HG03159 (cell line): ENCODE measurements at regions not wholly inside any gene's neighbourhood (a gene's known extent, or its start where the extent isn't known, plus 50 kb on each side); places are given as distances from the start of the nearest gene placed in this dataset.

Experiments
- ATAC-seq: cut with Tn5 transposase; IDR thresholded peaks from one replicate; pipeline ENCODE4 v1.9.1; 2021; ENCODE audit warnings: mild to moderate bottlenecking, moderate library complexity; ENCODE audit not compliant: unreplicated experiment

GRCh38 chr5:58259685-58260152 is 200.2 kb downstream of the PLK2 start:
- ATAC-seq: no peak

- no peak for ATAC-seq
These were observed 200.8 kb downstream of the PLK2 start for GRCh38 chr5:58258984-58259684.

- ATAC-seq: no peak
These were observed 203.9 kb downstream of the PLK2 start for GRCh38 chr5:58255970-58256369.

- ATAC-seq: no peak
These were observed 204.5 kb downstream of the PLK2 start for GRCh38 chr5:58255386-58255785.

- no peak for ATAC-seq
These were observed 211.7 kb downstream of the PLK2 start for GRCh38 chr5:58248221-58248620.

GRCh38 chr5:58246461-58246944 is 213.4 kb downstream of the PLK2 start:
- ATAC-seq: no peak

- no peak for ATAC-seq
These were observed 214.4 kb downstream of the PLK2 start for GRCh38 chr5:58245476-58245840.

- ATAC-seq: no peak
These were observed 214.9 kb downstream of the PLK2 start for GRCh38 chr5:58244819-58245475.

GRCh38 chr5:58241389-58241788 is 218.5 kb downstream of the PLK2 start:
- ATAC-seq: no peak

GRCh38 chr5:58240322-58240721 is 219.6 kb downstream of the PLK2 start:
- no peak for ATAC-seq

- ATAC-seq: no peak
These were observed 220.2 kb downstream of the PLK2 start for GRCh38 chr5:58239731-58240130.

- ATAC-seq: peak; percentile 69
These were observed 220.8 kb downstream of the PLK2 start for GRCh38 chr5:58239045-58239444.

GRCh38 chr5:58236498-58236897 is 223.4 kb downstream of the PLK2 start:
- no peak for ATAC-seq

- ATAC-seq: no peak
These were observed 224.6 kb downstream of the PLK2 start for GRCh38 chr5:58235299-58235698.

GRCh38 chr5:58232130-58232529 is 227.8 kb downstream of the PLK2 start:
- ATAC-seq: no peak

GRCh38 chr5:58231041-58231440 is 228.8 kb downstream of the PLK2 start:
- no peak for ATAC-seq

GRCh38 chr5:58228896-58229295 is 231.0 kb downstream of the PLK2 start:
- no peak for ATAC-seq

- no peak for ATAC-seq
These were observed 232.0 kb downstream of the PLK2 start for GRCh38 chr5:58227858-58228257.

- ATAC-seq: no peak
These were observed 235.2 kb downstream of the PLK2 start for GRCh38 chr5:58224661-58225060.

- no peak for ATAC-seq
These were observed 235.7 kb downstream of the PLK2 start for GRCh38 chr5:58224221-58224620.

- ATAC-seq: no peak
These were observed 244.5 kb downstream of the PLK2 start for GRCh38 chr5:58215364-58215763.

GRCh38 chr5:58211441-58211840 is 248.4 kb downstream of the PLK2 start:
- no peak for ATAC-seq
